ENCODE measurements at regions not wholly inside any gene's neighbourhood (a gene's known extent, or its start where the extent isn't known, plus 50 kb on each side); places are given as distances from the start of the nearest gene placed in this dataset.

- H3K27ac ChIP-seq (ENCODE audit: insufficient read depth, low read length, poor library complexity, severe bottlenecking), result no peak overlapping the region
- H3K4me1 ChIP-seq (ENCODE audit: control insufficient read depth, insufficient read depth, low read length, poor library complexity, severe bottlenecking), result no peaks in the 10 kb centered on the region
- no peak for DNase-seq
- no peaks in the 10 kb centered on the region for H3K27me3 ChIP-seq (replicated peaks; ENCODE audit: control insufficient read depth, insufficient read depth, low read length, poor library complexity, severe bottlenecking)
- H3K36me3 ChIP-seq (ENCODE audit: control insufficient read depth, insufficient read depth, low read length), result no peaks in the 10 kb centered on the region
- no peak overlapping the region for H3K4me3 ChIP-seq (ENCODE audit: insufficient read depth, low read depth, low read length, poor library complexity, severe bottlenecking)
- H3K9me3 ChIP-seq (ENCODE audit: control insufficient read depth, low read length), result no peaks in the 10 kb centered on the region
Observed at GRCh38 chr19:30102239-30102638, 160.2 kb downstream of the URI1 start.

GRCh38 chr19:30102666-30103065 lies 160.6 kb downstream of the URI1 start:
- DNase-seq, result no peak
- Histone ChIP-seq H3K27me3 (replicated peaks; ENCODE audit: control insufficient read depth, insufficient read depth, low read length, poor library complexity, severe bottlenecking) (no peaks in the 10 kb centered on the region), H3K4me3 (ENCODE audit: insufficient read depth, low read depth, low read length, poor library complexity, severe bottlenecking) (no peak overlapping the region), H3K36me3 (ENCODE audit: control insufficient read depth, insufficient read depth, low read length) (no peaks in the 10 kb centered on the region), H3K4me1 (ENCODE audit: control insufficient read depth, insufficient read depth, low read length, poor library complexity, severe bottlenecking) (no peaks in the 10 kb centered on the region), H3K9me3 (ENCODE audit: control insufficient read depth, low read length) (no peaks in the 10 kb centered on the region), H3K27ac (ENCODE audit: insufficient read depth, low read length, poor library complexity, severe bottlenecking) (no peak overlapping the region)

- no peak for DNase-seq
- Histone ChIP-seq H3K36me3 (ENCODE audit: control insufficient read depth, insufficient read depth, low read length) (no peaks in the 10 kb centered on the region), H3K27ac (ENCODE audit: insufficient read depth, low read length, poor library complexity, severe bottlenecking) (no peak overlapping the region), H3K9me3 (ENCODE audit: control insufficient read depth, low read length) (no peaks in the 10 kb centered on the region), H3K4me3 (ENCODE audit: insufficient read depth, low read depth, low read length, poor library complexity, severe bottlenecking) (no peak overlapping the region), H3K4me1 (ENCODE audit: control insufficient read depth, insufficient read depth, low read length, poor library complexity, severe bottlenecking) (no peaks in the 10 kb centered on the region), H3K27me3 (replicated peaks; ENCODE audit: control insufficient read depth, insufficient read depth, low read length, poor library complexity, severe bottlenecking) (no peaks in the 10 kb centered on the region)
Observed at GRCh38 chr19:30103981-30104380, 161.9 kb downstream of the URI1 start.

GRCh38 chr19:30105316-30105715 lies 163.3 kb downstream of the URI1 start:
- Histone ChIP-seq H3K9me3 (ENCODE audit: control insufficient read depth, low read length) (no peaks in the 10 kb centered on the region), H3K4me3 (ENCODE audit: insufficient read depth, low read depth, low read length, poor library complexity, severe bottlenecking) (no peak overlapping the region), H3K36me3 (ENCODE audit: control insufficient read depth, insufficient read depth, low read length) (no peaks in the 10 kb centered on the region), H3K27ac (ENCODE audit: insufficient read depth, low read length, poor library complexity, severe bottlenecking) (no peak overlapping the region), H3K27me3 (replicated peaks; ENCODE audit: control insufficient read depth, insufficient read depth, low read length, poor library complexity, severe bottlenecking) (no peaks in the 10 kb centered on the region), H3K4me1 (ENCODE audit: control insufficient read depth, insufficient read depth, low read length, poor library complexity, severe bottlenecking) (no peaks in the 10 kb centered on the region)
- DNase-seq, result no peak

GRCh38 chr19:30105727-30106126 lies 163.7 kb downstream of the URI1 start:
- no peak for DNase-seq
- Histone ChIP-seq H3K27ac (ENCODE audit: insufficient read depth, low read length, poor library complexity, severe bottlenecking) (no peak overlapping the region), H3K9me3 (ENCODE audit: control insufficient read depth, low read length) (no peaks in the 10 kb centered on the region), H3K4me3 (ENCODE audit: insufficient read depth, low read depth, low read length, poor library complexity, severe bottlenecking) (no peak overlapping the region), H3K36me3 (ENCODE audit: control insufficient read depth, insufficient read depth, low read length) (no peaks in the 10 kb centered on the region), H3K27me3 (replicated peaks; ENCODE audit: control insufficient read depth, insufficient read depth, low read length, poor library complexity, severe bottlenecking) (no peaks in the 10 kb centered on the region), H3K4me1 (ENCODE audit: control insufficient read depth, insufficient read depth, low read length, poor library complexity, severe bottlenecking) (no peaks in the 10 kb centered on the region)

GRCh38 chr19:30106417-30107095 lies 164.5 kb downstream of the URI1 start:
- Histone ChIP-seq H3K4me3 (ENCODE audit: insufficient read depth, low read depth, low read length, poor library complexity, severe bottlenecking) (no peak overlapping the region), H3K27ac (ENCODE audit: insufficient read depth, low read length, poor library complexity, severe bottlenecking) (no peak overlapping the region), H3K36me3 (ENCODE audit: control insufficient read depth, insufficient read depth, low read length) (no peaks in the 10 kb centered on the region), H3K4me1 (ENCODE audit: control insufficient read depth, insufficient read depth, low read length, poor library complexity, severe bottlenecking) (no peaks in the 10 kb centered on the region), H3K9me3 (ENCODE audit: control insufficient read depth, low read length) (no peaks in the 10 kb centered on the region), H3K27me3 (replicated peaks; ENCODE audit: control insufficient read depth, insufficient read depth, low read length, poor library complexity, severe bottlenecking) (no peaks in the 10 kb centered on the region)
- no peak for DNase-seq

GRCh38 chr19:30107251-30107650 lies 165.2 kb downstream of the URI1 start:
- H3K27me3 ChIP-seq (replicated peaks; ENCODE audit: control insufficient read depth, insufficient read depth, low read length, poor library complexity, severe bottlenecking), result no peaks in the 10 kb centered on the region
- no peaks in the 10 kb centered on the region for H3K36me3 ChIP-seq (ENCODE audit: control insufficient read depth, insufficient read depth, low read length)
- H3K4me3 ChIP-seq (ENCODE audit: insufficient read depth, low read depth, low read length, poor library complexity, severe bottlenecking), result no peak overlapping the region
- no peaks in the 10 kb centered on the region for H3K4me1 ChIP-seq (ENCODE audit: control insufficient read depth, insufficient read depth, low read length, poor library complexity, severe bottlenecking)
- no peak for DNase-seq
- no peak overlapping the region for H3K27ac ChIP-seq (ENCODE audit: insufficient read depth, low read length, poor library complexity, severe bottlenecking)
- no peaks in the 10 kb centered on the region for H3K9me3 ChIP-seq (ENCODE audit: control insufficient read depth, low read length)

- Histone ChIP-seq H3K4me3 (ENCODE audit: insufficient read depth, low read depth, low read length, poor library complexity, severe bottlenecking) (no peak overlapping the region), H3K9me3 (ENCODE audit: control insufficient read depth, low read length) (no peaks in the 10 kb centered on the region), H3K27me3 (replicated peaks; ENCODE audit: control insufficient read depth, insufficient read depth, low read length, poor library complexity, severe bottlenecking) (no peaks in the 10 kb centered on the region), H3K4me1 (ENCODE audit: control insufficient read depth, insufficient read depth, low read length, poor library complexity, severe bottlenecking) (no peaks in the 10 kb centered on the region), H3K36me3 (ENCODE audit: control insufficient read depth, insufficient read depth, low read length) (no peaks in the 10 kb centered on the region), H3K27ac (ENCODE audit: insufficient read depth, low read length, poor library complexity, severe bottlenecking) (no peak overlapping the region)
- no peak for DNase-seq
Observed at GRCh38 chr19:30109565-30109964, 167.5 kb downstream of the URI1 start.

- Histone ChIP-seq H3K27ac (ENCODE audit: insufficient read depth, low read length, poor library complexity, severe bottlenecking) (no peak overlapping the region), H3K36me3 (ENCODE audit: control insufficient read depth, insufficient read depth, low read length) (no peaks in the 10 kb centered on the region), H3K4me1 (ENCODE audit: control insufficient read depth, insufficient read depth, low read length, poor library complexity, severe bottlenecking) (no peaks in the 10 kb centered on the region), H3K4me3 (ENCODE audit: insufficient read depth, low read depth, low read length, poor library complexity, severe bottlenecking) (no peak overlapping the region), H3K27me3 (replicated peaks; ENCODE audit: control insufficient read depth, insufficient read depth, low read length, poor library complexity, severe bottlenecking) (no peaks in the 10 kb centered on the region), H3K9me3 (ENCODE audit: control insufficient read depth, low read length) (no peaks in the 10 kb centered on the region)
- DNase-seq, result no peak
Observed at GRCh38 chr19:30111021-30111855, 169.2 kb downstream of the URI1 start.

GRCh38 chr19:30112171-30112570 lies 170.1 kb downstream of the URI1 start:
- Histone ChIP-seq H3K27me3 (replicated peaks; ENCODE audit: control insufficient read depth, insufficient read depth, low read length, poor library complexity, severe bottlenecking) (no peaks in the 10 kb centered on the region), H3K4me1 (ENCODE audit: control insufficient read depth, insufficient read depth, low read length, poor library complexity, severe bottlenecking) (no peaks in the 10 kb centered on the region), H3K36me3 (ENCODE audit: control insufficient read depth, insufficient read depth, low read length) (no peaks in the 10 kb centered on the region), H3K9me3 (ENCODE audit: control insufficient read depth, low read length) (no peaks in the 10 kb centered on the region), H3K27ac (ENCODE audit: insufficient read depth, low read length, poor library complexity, severe bottlenecking) (no peak overlapping the region), H3K4me3 (ENCODE audit: insufficient read depth, low read depth, low read length, poor library complexity, severe bottlenecking) (no peak overlapping the region)
- DNase-seq, result no peak
